Testis (tissue), 2 donors: ENCODE measurements at regions not wholly inside any gene's neighbourhood (a gene's known extent, or its start where the extent isn't known, plus 50 kb on each side); places are given as distances from the start of the nearest gene placed in this dataset.

Source experiments
- DNase-seq: peaks from one replicate; pipeline ENCODE4 v3.0.0-alpha.2; 2019
- H3K27ac ChIP-seq, 2 donors: fragments of 200-600 bp; sonication (generic); one replicate each; pipeline ENCODE4 v1.5.1; 2019
- H3K27me3 ChIP-seq: fragments of 200-600 bp; sonication (generic); one replicate; pipeline ENCODE4 v1.5.1; 2019
- H3K36me3 ChIP-seq: fragments of 200-600 bp; sonication (generic); one replicate; pipeline ENCODE4 v1.5.1; 2017; ENCODE audit warnings: low read depth; ENCODE audit errors: missing control alignments
- H3K4me1 ChIP-seq: fragments of 200-600 bp; sonication (generic); one replicate; pipeline ENCODE4 v1.5.1; 2019
- H3K4me3 ChIP-seq, 2 donors: fragments of 200-600 bp; sonication (generic); one replicate each; pipeline ENCODE4 v1.5.1; 2017 to 2019
- H3K9me3 ChIP-seq: fragments of 200-600 bp; sonication (generic); one replicate; pipeline ENCODE4 v1.5.1; 2017
- CTCF ChIP-seq, 3 experiments: fragments of 450-650 bp in 2 of 3; fragments of 200-600 bp in 1 of 3; sonication (generic) in 1 of 3; IDR thresholded peaks; one replicate each; pipeline ENCODE4 v1.5.1; 2016 to 2019; ENCODE audit warnings: antibody characterized with exemption in 3 of 3, mild to moderate bottlenecking in 2 of 3, moderate library complexity in 1 of 3
- POLR2A ChIP-seq: fragments of 450-650 bp; IDR thresholded peaks from one replicate; pipeline ENCODE4 v1.6.1; 2017; ENCODE audit warnings: antibody characterized with exemption, mild to moderate bottlenecking, moderate library complexity
- WGBS, 2 donors: methylation state at CpG; one replicate each; pipeline ENCODE4 v1.1.5; 2018; 5-methylcytosine and 5-hydroxymethylcytosine counted together
- intact Hi-C: fragments of 100-400 bp; cut with DNase I; formaldehyde crosslinking; loops from one replicate; pipeline ENCODE4 v1.15.1; 2023; ENCODE audit warnings: low total_unique reads

GRCh38 chr2:219706823-219707281 lies 79.4 kb downstream of the SLC4A3 start:
- WGBS, 2 donors, result 93 to 100% methylated on average over 1 to 4 of the region's 4 CpGs
- Histone ChIP-seq H3K9me3 (no peaks in the 10 kb centered on the region), H3K36me3 (no peaks in the 10 kb centered on the region), H3K27ac (no peak overlapping the region), H3K27me3 (no peaks in the 10 kb centered on the region), H3K4me1 (peaks cover 18% of the 10 kb centered on the region), H3K4me3 (no peak overlapping the region)
- intact Hi-C loops, result no loop called here
- TF ChIP-seq POLR2A, result no peak
- no peak for TF ChIP-seq CTCF (IDR thresholded peaks at IDR 0.05)
- DNase-seq, result no peak

GRCh38 chr2:219707496-219708285 lies 80.3 kb downstream of the SLC4A3 start:
- H3K27ac ChIP-seq, result no peak overlapping the region
- 92 to 96% methylated on average over 4 of the region's 4 CpGs for WGBS, 2 donors
- DNase-seq, result no peak
- H3K4me1 ChIP-seq, result peaks cover 13% of the 10 kb centered on the region
- H3K27me3 ChIP-seq, result no peaks in the 10 kb centered on the region
- H3K36me3 ChIP-seq, result no peaks in the 10 kb centered on the region
- H3K4me3 ChIP-seq, result no peak overlapping the region
- TF ChIP-seq POLR2A, result no peak
- intact Hi-C loops, result no loop called here
- no peaks in the 10 kb centered on the region for H3K9me3 ChIP-seq

- DNase-seq, result peak; percentile 38
- H3K27me3 ChIP-seq, result no peaks in the 10 kb centered on the region
- 37 to 38% methylated on average over 2 of the region's 2 CpGs for WGBS, 2 donors
- intact Hi-C loops, result no loop called here
- H3K4me3 ChIP-seq, result no peak overlapping the region
- no peaks in the 10 kb centered on the region for H3K36me3 ChIP-seq
- no peak for TF ChIP-seq POLR2A
- TF ChIP-seq CTCF (IDR thresholded peaks at IDR 0.05), result no peak
- H3K4me1 ChIP-seq, result no peaks in the 10 kb centered on the region
- H3K27ac ChIP-seq, result peak overlapping the region in 1 of 2 donors; percentile 30
- H3K9me3 ChIP-seq, result no peaks in the 10 kb centered on the region
Observed at GRCh38 chr2:219709331-219709761, 81.9 kb downstream of the SLC4A3 start.

- Histone ChIP-seq H3K4me3 (no peak overlapping the region), H3K27ac (no peak overlapping the region), H3K36me3 (no peaks in the 10 kb centered on the region), H3K9me3 (no peaks in the 10 kb centered on the region), H3K27me3 (no peaks in the 10 kb centered on the region), H3K4me1 (no peaks in the 10 kb centered on the region)
- 55 to 72% methylated on average over 1 of the region's 1 CpG for WGBS, 2 donors
- DNase-seq, result peak; percentile 73
- intact Hi-C loops, result no loop called here
- no peak for TF ChIP-seq POLR2A
- TF ChIP-seq CTCF (IDR thresholded peaks at IDR 0.05), result no peak
Observed at GRCh38 chr2:219713110-219713509, 85.7 kb downstream of the SLC4A3 start.

GRCh38 chr2:219714681-219715400 lies 87.4 kb downstream of the SLC4A3 start:
- no peak for DNase-seq
- H3K9me3 ChIP-seq, result no peaks in the 10 kb centered on the region
- H3K36me3 ChIP-seq, result no peaks in the 10 kb centered on the region
- intact Hi-C loops, result no loop called here
- WGBS, 2 donors, result 100% methylated on average over 1 of the region's 1 CpG
- TF ChIP-seq CTCF (IDR thresholded peaks at IDR 0.05), result no peak
- no peak for TF ChIP-seq POLR2A
- no peak overlapping the region for H3K4me3 ChIP-seq
- H3K4me1 ChIP-seq, result no peaks in the 10 kb centered on the region
- H3K27ac ChIP-seq, result no peak overlapping the region
- H3K27me3 ChIP-seq, result no peaks in the 10 kb centered on the region
